KBM-7 (cell line): ENCODE measurements at regions not wholly inside any gene's neighbourhood (a gene's known extent, or its start where the extent isn't known, plus 50 kb on each side); places are given as distances from the start of the nearest gene placed in this dataset.
"Not testable (repeated sequence)": the region's sequence is repeated elsewhere in the genome, so short reads cannot be mapped to it uniquely, and the experiment has no call there.

ENCODE experiments used
- DNase-seq: peaks from one replicate; pipeline ENCODE4 v3.0.0-alpha.2; 2015
- in situ Hi-C: fragments of 300-500 bp; cut with MboI; formaldehyde crosslinking; loops from 2 replicates; pipeline ENCODE4 v1.14.3; 2020; ENCODE audit warnings: low sequenced_read_pairs, low pct_unique_long_range_greater_than_20kb, mixed read lengths

DNA sequence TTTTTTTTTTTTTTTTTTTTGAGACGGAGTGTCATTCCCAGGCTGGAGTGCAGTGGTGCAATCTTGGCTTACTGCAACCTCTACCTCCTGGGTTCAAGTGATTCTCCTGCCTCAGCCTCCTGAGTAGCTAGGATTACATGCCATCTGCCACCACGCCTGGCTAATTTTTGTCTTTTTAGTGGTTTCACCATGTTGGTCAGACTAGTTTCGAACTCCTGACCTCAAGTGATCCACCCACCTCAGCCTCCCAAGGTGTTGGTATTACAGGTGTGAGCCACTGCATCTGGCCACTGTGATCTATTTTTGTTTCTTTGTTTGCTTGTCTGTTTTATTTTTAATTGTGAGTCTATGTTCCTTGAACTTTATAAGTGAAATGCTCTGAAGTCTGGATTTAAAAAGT is 646.8 kb upstream of the RGS18 start:
- DNase-seq, in situ Hi-C loops: not testable (repeated sequence)

DNA sequence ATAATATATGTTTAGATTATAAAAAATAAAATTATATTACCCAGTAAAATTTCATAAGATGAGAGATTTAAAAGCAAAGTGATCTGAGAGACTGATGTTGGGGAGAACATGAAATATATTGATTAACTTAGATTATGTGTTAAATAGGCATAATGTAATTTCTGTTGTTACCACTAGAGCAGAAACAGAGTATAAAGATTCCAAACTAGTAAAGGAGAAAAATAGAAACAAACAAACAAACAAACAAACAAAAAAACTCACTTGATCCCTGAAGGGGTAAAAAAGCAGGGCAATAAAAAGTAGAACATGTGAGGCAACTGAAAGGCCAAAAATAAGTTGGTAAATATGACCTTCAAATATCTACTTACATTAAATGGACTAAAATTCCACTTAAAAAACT is 640.4 kb upstream of the RGS18 start:
- no peak for DNase-seq
- in situ Hi-C loops: no loop called here

DNA sequence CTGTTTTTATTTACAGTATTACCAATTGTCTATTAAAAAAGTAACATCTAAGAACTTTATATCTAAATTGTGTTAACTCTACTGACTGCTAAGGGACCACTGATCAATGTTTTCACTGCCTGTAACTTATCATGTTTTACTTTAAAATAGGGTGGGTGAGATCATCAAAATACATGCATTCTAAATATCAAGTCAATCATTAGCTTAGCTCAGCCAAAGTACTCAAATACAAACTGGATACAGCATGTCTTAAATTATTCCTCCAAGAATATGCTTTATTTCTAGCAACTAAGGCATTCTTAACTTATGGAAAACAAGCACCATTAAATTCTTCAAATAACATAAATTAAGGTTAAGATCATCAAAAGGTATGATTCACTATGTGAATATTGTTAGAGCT is 638.7 kb upstream of the RGS18 start:
- in situ Hi-C loops: no loop called here
- no peak for DNase-seq

DNA sequence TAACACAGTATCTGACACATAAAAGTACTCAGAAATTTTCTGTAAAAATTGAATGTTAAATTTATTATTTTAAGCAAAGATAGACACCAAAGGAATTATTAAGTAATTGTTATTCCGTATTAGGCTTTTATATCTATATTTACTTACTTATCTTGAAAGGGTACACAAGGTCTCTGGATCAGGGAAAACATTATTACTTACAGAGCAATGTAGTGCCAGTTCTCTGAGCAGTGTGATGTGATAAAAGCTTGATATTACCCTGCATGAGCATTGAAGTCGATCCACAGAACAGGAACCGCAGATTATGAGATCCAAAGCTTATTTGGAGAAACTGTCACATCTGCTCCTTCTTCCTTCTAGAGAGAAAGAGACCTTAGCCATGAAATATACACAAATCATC is 637.9 kb upstream of the RGS18 start:
- in situ Hi-C loops: no loop called here
- DNase-seq: no peak

DNA sequence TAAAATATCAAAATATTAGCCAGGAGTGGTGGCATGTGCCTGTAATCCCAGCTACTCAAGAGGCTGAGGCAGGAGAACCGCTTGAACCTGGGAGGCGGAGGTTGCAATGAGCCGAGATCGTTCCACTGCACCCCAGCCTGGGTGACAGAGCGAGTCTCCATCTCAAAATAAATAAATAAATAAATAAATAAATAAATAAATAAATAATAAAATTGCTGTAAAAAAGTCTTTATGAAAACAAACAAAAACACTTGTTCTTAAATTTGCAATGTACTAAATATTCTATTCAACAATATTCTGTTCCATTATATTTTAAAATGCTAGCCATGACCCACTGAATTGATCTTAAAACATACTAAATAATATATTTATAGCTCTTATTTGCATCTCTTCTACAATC is 632.3 kb upstream of the RGS18 start:
- DNase-seq, in situ Hi-C loops: not testable (repeated sequence)

DNA sequence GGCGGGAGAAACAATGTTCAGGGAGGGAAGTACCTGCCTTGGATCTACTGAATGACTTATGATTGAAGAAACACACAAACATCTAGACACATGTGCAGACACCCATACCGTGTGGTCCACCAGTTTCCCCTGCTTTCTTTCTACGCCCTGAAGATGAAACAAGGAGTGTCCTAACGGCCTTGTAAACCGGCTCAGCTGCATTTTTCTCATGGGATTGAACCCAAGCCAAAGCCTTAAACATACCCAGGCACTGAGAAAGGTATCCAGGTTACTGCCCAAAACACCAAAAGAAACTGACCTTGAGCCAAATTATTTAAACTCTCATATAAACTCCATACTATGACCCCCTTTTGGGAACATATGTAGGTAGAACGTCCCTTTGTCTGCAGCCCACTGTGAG is 630.0 kb upstream of the RGS18 start:
- in situ Hi-C loops: no loop called here
- DNase-seq: no peak

DNA sequence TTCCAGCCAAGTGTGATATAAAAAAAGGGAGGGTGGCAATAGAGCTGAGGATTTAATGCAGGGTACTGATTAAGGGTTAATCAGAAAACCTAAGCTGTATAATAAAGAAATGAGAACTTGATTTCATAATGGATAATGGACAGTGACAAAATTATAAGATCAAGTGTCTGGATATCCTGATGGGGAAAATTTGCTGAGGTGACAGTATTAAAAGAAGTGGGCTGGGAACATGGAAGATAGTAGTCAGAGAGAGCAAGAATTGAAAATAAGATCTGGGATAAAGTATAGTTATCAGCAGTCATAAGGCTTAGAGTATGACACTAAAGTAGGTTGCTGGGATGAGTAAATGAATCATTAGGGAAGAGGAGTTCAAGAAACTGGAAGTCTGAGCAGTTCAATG is 627.3 kb upstream of the RGS18 start:
- no peak for DNase-seq
- in situ Hi-C loops: no loop called here

DNA sequence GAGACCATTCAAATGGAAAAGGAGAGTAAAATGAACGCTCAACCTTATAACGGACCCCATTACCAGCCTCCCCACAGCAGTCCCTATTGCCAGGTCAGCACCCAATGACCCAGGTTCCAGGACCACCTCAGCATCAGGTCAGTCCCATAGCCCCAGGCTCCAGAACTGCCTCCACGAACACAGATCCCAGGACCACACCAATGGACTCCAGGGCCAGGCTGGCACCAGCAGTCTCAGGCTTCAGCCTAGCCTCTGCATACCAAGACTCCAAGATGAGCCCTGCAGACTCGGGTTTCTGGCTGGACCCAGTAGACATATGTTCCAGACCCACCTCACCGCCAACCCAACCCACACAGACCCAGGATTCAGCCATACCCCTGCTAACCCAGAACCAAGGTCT is 625.0 kb upstream of the RGS18 start:
- in situ Hi-C loops: no loop called here
- no peak for DNase-seq

DNA sequence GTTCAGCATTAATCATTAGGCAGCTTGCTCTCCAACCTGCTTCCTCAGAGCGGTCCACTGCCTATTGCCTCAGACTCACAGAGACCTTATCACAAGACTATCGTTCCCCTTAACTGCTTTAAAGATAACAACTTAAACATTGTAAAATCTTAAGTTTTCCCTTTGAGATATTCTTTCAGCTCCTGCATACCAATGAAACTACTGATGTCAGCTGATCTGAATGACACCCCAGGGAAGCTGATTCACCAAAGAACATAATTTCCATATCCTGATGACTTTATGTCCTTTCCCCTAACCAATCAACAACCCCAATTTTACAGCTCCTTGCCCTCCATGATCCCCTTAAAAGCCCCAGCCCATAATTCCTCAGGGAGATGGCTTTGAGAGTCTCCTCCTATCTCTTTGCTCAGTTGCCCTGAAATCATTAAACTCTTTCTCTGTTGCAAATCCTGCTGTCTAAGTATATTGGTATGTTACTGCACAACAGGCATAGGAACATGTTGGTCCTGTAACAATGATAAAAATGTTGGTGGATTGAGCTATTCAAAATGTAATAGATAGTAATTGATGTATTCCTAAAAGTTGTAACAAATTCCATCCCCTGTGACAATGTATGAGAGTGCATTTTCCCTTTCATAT is 621.4 kb upstream of the RGS18 start:
- DNase-seq: no peak
- in situ Hi-C loops: no loop called here

DNA sequence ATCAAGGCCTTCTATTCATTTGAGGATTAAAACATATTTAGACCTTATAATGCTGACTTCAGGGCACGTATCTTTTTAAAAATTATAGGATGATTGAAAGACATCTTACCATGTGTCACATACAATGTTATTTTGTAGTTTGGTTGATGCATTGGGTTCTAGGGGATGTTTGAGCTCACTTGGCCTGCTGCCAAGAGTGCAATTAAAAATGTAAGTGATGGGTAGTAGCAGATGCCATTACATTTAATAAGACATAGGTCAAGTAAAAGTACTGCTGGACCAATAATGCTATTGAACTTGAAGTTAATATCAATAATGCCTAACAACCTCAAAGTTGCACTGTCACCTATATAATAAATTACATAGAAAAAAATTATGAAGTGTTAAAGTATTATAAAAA is 616.5 kb upstream of the RGS18 start:
- in situ Hi-C loops: no loop called here
- DNase-seq: no peak

DNA sequence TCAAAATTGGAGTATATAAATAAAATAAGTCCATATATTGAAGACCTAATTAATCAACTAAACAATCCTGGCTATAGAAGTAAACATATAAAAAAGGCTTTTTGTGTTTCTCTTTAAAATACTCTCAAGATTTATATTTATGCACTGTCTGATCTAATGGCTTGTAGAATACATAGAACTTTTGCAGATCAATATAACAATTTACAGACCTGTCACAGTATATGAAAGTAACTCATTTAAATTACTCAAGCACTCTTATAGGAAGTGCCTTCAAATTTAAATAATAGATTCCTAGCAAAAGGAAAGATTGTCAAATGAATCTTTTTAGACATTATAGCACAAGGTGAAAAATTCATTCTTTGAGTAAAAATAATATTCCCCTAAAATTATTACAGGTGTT is 615.8 kb upstream of the RGS18 start:
- DNase-seq: no peak
- in situ Hi-C loops: no loop called here

DNA sequence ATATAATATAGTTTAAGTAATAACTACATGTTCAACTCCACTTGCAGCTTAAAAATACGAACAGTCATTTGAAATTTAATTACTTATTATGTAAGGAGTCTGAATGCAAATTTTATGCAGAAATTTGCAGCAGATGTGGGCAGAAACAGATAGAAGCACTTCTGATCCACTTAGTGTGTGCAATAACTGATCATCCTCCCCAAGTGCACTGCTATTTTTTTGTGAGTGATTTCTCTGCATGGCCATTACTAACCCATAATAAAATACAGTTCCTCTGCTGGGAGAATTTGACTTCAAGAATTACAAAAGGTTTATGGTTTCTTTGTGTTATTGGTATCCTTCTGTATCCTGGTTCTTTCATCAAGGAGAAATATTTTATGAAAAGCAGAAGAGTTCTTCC is 611.5 kb upstream of the RGS18 start:
- no peak for DNase-seq
- in situ Hi-C loops: no loop called here

DNA sequence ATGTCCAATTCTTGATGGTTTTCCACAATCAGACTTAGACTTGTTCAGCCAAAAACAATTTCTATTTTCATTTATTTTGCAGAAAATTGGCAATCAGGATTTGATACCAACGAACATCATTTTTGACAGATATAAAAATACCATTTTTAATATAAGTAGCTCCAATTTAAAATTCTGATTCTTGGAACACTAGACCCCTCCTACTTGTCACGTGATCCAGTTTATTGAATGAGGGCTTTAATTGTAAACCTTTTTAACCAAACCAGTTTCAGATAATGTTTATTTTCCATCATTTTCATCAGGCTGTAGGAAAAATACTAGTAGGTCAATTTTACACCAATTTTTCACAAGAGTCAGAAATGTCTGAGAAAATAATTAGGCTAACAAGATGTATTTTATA is 607.2 kb upstream of the RGS18 start:
- DNase-seq: no peak
- in situ Hi-C loops: no loop called here

DNA sequence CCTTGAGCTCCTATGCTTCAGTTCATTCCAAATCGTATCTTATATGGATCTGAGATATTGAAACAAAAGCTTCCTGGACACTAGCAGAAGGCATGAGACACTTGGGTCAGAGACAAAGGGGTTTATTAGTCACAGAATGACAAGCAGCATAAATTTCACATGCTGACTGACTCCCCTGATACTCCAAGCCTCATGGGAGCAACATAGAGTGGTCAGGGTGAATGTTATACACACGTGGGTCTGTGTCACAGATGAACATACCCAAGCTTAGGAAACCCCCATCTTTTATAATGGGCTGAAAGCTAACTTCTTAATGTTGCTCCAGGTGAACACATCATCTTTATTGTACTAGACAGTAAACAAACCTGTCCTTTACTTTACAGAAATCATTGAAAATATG is 599.9 kb upstream of the RGS18 start:
- DNase-seq: no peak
- in situ Hi-C loops: no loop called here

DNA sequence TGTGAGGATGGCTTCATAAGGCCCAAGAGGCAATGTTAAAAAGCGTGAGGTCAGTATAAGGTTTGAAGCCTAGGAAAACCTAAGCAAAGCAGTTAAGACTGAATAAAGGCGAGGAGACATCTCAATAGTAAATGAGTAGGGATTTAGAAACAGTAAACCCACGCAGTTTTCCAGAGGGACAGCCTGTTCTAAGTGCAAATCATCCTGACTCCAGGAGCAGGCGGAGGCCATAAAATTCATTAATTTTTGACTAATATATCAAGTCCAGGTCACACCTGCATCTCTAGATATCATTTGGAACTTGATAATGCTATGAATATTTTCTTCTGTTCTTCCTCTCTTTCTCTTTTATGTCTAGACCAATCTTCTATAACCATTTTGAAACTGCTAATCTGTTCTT is 597.0 kb upstream of the RGS18 start:
- no peak for DNase-seq
- in situ Hi-C loops: no loop called here

DNA sequence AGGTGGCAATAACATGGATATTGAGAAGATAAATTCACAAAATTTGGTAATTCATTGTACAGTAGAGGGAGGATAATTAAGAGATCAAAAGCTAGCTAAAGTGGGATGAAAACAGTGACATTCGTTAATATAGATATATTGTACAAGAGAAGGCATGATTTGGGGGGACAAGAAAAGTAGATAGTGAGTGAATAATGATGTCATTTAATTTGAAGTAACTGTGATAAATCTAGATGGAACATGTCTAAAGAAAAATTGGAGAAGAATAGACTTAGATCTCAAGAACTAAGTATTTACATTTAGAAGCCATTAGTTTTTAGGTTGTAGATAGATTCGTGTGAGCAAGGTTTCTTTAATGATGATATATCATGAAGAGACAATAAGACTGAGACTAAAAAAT is 594.0 kb upstream of the RGS18 start:
- in situ Hi-C loops: no loop called here
- no peak for DNase-seq

DNA sequence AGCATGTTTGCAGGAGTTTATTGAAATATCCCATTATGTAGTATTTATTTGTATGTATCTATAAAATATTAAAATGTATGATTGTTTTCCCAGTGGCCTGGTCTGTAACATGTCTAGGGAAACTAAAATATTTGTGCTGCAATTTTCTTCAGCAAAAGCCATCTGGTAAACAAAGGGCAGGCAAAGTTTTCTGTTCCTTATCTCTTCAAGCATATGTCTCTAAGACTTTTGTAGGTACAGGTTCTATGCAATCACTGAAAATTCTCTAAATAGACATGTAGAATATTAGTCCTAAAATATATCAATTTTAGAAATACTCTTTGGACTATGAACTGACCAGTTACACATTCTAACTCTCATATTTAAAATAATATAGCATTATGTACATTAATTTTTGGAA is 585.8 kb upstream of the RGS18 start:
- in situ Hi-C loops: no loop called here
- DNase-seq: no peak

DNA sequence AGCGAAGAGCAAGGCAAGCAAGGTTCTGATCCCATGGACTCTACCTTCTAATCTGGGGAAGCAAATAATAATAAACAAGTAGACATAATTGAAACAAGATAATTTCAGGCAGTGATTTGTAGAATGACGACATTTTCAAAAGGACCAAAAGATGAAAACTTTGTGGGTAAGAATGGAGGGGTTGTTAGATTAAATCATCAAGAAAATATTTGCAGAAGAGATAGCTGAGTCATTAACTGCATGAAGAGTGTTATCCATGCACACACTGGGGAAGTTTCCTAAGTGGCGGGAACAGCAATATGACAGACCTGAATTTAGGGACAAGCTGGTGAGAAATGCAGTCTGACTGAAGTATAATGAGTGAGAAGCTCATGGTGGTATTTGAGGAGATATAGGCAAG is 583.1 kb upstream of the RGS18 start:
- DNase-seq: no peak
- in situ Hi-C loops: no loop called here

DNA sequence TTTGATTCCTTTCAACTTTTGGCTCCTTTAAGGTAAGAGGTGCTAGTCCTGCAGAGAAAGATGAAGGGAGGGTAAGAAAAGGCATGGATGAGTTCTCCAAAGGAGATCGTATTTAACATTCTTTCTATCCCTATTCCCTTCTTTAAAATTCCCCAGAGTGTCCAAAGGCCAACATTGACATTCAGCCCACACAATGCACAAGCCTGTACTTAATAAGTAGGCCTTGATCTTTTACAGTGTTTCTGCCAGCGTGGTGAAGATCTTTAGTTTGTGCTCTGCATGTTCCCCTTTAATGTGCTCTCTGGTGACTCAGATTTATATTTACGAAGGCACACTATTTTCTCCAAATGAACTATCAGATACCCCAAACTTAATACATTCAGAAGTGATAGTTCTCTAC is 582.5 kb upstream of the RGS18 start:
- no peak for DNase-seq
- in situ Hi-C loops: no loop called here

DNA sequence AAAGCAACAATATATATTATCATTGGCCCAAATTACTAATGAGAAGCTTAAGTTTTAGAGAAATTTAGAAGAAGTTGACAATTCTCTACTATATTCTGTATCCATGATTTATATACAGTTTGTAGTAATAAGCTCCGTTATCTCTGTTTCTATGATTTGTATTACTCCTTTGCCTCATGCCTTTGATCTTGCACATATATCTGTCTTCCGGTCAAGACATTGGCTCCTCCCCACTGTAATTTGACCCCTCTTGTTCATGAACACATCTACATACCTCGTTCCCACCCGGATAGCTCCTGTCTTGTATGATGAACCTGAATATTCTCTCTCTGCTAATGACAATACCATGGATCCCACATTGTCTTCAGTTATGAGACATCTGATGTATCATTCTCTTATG is 581.0 kb upstream of the RGS18 start:
- no peak for DNase-seq
- in situ Hi-C loops: no loop called here

DNA sequence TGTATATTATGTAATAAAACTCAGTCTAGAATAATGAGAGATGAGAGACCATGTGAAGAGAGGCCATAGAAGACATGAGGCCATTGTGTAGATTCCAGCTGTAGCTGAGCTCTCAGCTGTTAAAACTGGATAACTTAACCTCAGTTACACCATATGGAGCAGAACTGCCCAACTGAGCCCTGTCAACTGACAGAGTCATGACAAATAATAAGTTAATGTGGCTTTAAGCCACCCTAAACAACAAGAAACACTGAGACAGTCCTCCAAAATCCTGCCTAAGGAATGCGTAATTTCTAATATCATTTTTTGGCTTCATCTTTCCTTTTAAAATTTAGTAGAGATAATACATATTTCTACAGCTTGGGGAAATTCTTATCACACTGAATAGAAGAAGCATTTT is 580.0 kb upstream of the RGS18 start:
- in situ Hi-C loops: no loop called here
- DNase-seq: no peak

DNA sequence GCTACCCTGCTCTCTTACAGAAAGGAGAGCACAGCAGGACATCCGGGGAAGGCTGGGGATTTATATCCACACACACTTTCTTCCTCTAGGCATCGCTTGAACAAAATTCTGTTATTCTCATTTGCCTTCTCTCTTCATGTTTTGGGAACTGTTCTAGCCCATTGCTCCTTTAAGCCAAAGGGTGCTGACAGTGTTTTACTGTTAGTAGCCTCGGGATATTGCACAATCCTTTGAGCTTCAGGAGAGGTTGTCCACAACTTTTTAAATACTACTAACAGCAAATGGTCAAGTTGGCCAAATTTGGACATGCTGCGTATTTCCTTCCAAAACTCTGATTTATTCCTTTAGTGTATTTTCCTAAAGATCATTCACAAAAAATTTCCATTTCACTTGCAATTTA is 579.2 kb upstream of the RGS18 start:
- DNase-seq: no peak
- in situ Hi-C loops: no loop called here
